Tibial nerve (tissue), 4 donors: ENCODE measurements at regions not wholly inside any gene's neighbourhood (a gene's known extent, or its start where the extent isn't known, plus 50 kb on each side); places are given as distances from the start of the nearest gene placed in this dataset.

ENCODE experiments used
- CTCF ChIP-seq, 5 experiments: fragments of 200-600 bp in 3 of 5; fragments of 450-650 bp in 2 of 5; sonication (generic) in 3 of 5; IDR thresholded peaks; one replicate each; pipeline ENCODE4 v1.5.1; 2016 to 2019; ENCODE audit warnings: antibody characterized with exemption in 5 of 5, mild to moderate bottlenecking in 3 of 5, moderate library complexity in 2 of 5
- EP300 ChIP-seq, 2 donors: sonication (generic); formaldehyde crosslinking; IDR thresholded peaks; one replicate each; pipeline ENCODE4 v1.6.1; 2017; ENCODE audit warnings: antibody characterized with exemption in 2 of 2, mild to moderate bottlenecking in 1 of 2

DNA sequence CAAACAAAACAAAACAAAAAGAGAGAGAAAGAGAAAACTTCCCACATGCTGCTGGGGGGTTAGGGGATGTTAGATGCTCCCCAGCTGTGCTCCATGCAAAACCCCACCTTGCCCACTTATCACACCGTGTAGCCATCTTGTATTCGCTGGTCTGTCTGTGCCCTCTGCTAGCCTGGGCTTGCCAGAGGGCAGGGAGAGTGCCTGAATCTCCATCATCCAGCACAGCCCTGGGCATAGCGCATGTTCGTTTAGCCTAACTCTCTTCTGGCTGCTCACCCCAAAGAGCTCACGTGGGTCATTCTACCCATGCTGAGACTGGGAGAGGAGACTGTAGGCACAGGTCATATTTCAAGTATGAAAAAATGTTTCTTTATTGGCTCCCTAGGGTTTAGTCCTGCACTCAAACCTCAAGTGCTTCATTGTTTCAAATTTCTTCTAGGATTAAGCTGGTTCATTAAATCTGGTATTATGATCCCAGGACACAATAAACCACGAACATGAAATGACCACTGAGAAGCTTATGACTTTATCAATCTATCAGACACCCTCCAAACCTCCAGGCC lies 100.5 kb downstream of the KCNF1 start:
- TF ChIP-seq EP300 (IDR thresholded peaks at IDR 0.05) (no peak), CTCF (IDR thresholded peaks at IDR 0.05) (no peak)
